ENCODE measurements at regions not wholly inside any gene's neighbourhood (a gene's known extent, or its start where the extent isn't known, plus 50 kb on each side); places are given as distances from the start of the nearest gene placed in this dataset.

- H3K27me3 ChIP-seq (ENCODE audit: insufficient read depth): no peaks in the 10 kb centered on the region
- 8% methylated on average over 3 of the region's 3 CpGs for WGBS (ENCODE audit: low lambda C conversion rate)
These were observed 138.3 kb downstream of the PCDH10 start for GRCh38 chr4:133287396-133287795.

More at GRCh38 chr4:133287396-133287795, 138.3 kb downstream of the PCDH10 start:
- TF ChIP-seq MAX (IDR thresholded peaks at IDR 0.05; ENCODE audit: low read depth) (no peak), RCOR1 (IDR thresholded peaks at IDR 0.05; ENCODE audit: low read length) (no peak), FOSL2 (IDR thresholded peaks at IDR 0.05; ENCODE audit: borderline replicate concordance, low read depth) (no peak), RFX5 (IDR thresholded peaks at IDR 0.05; ENCODE audit: low read length) (no peak), TEAD4 (IDR thresholded peaks at IDR 0.05; ENCODE audit: borderline replicate concordance, insufficient read depth) (no peak), SIN3A (IDR thresholded peaks at IDR 0.05; ENCODE audit: borderline replicate concordance, low read depth, low read length) (no peak), ZBTB33 (IDR thresholded peaks at IDR 0.05; ENCODE audit: borderline replicate concordance, low read depth) (no peak), CHD2 (IDR thresholded peaks at IDR 0.05; ENCODE audit: low read length, partially characterized antibody) (no peak), FOXM1 (IDR thresholded peaks at IDR 0.05; ENCODE audit: low read depth) (no peak), REST (IDR thresholded peaks at IDR 0.05; ENCODE audit: low read depth, low read length) (no peak), NFIC (IDR thresholded peaks at IDR 0.05; ENCODE audit: borderline replicate concordance) (no peak), TAF1 (IDR thresholded peaks at IDR 0.05; ENCODE audit: borderline replicate concordance, low read depth, low read length) (no peak), MXI1 (IDR thresholded peaks at IDR 0.05; ENCODE audit: low read depth, low read length) (no peak), YY1 (IDR thresholded peaks at IDR 0.05; ENCODE audit: low read depth) (no peak), IRF3 (IDR thresholded peaks at IDR 0.05; ENCODE audit: low read depth, low read length) (no peak), TCF12 (IDR thresholded peaks at IDR 0.05) (no peak)
- Histone ChIP-seq H3K36me3 (replicated peaks in 1 of 2; ENCODE audit: control insufficient read depth in 1 of 2, insufficient read depth in 2 of 2, low read length in 1 of 2) (no peaks in the 10 kb centered on the region), H3K9me3 (no peaks in the 10 kb centered on the region; the same call in 1 of the 2 replicates), H3K4me2 (no peak overlapping the region), H4K20me1 (ENCODE audit: insufficient read depth) (no peaks in the 10 kb centered on the region), H3F3A (replicated peaks; ENCODE audit: insufficient read depth) (no peaks in the 10 kb centered on the region), H3K27ac (ENCODE audit: low read depth in 2 of 2, low read length in 1 of 2) (no peak overlapping the region), H3K4me1 (ENCODE audit: control insufficient read depth in 1 of 2, insufficient read depth in 2 of 2, low read depth in 1 of 2, low read length in 1 of 2) (no peaks in the 10 kb centered on the region; a peak in 1 of 4 replicates), H3K9ac (no peak overlapping the region), H3K79me2 (ENCODE audit: insufficient read depth) (no peaks in the 10 kb centered on the region), H2AFZ (ENCODE audit: low read depth) (no peak overlapping the region), H3K4me3 (ENCODE audit: low read depth in 2 of 2, low read length in 1 of 2) (no peak overlapping the region), H3K9me2 (no peaks in the 10 kb centered on the region; the same call in 1 of the 2 replicates)
- DNase-seq: no peak
- ChIA-PET CTCF (no interaction called here), POLR2A (no interaction called here)
